PC-3 (cell line): ENCODE measurements at regions not wholly inside any gene's neighbourhood (a gene's known extent, or its start where the extent isn't known, plus 50 kb on each side); places are given as distances from the start of the nearest gene placed in this dataset.

Source experiments
- ATAC-seq: fragments of 200-7000 bp; cut with Tn5 transposase; 2 replicates; pipeline ENCODE4 v1.9.1; 2020; ENCODE audit warnings: mild to moderate bottlenecking, moderate library complexity
- BruUV-seq: library from RNA; stranded (reverse); fragments of 400-500 nt; replicated peaks from 2 replicates; lab custom pipeline; 2021; lab: Mats Ljungman, UMichigan
- CTCF ChIA-PET: fragments of 300-600 bp; sonication (Branson Sonifier 250); formaldehyde crosslinking; loops from one replicate; lab custom pipeline; 2022; ENCODE audit warnings: antibody characterized with exemption; lab: Charles Lee
- POLR2A ChIA-PET: fragments of 300-600 bp; sonication (Branson Sonifier 250); formaldehyde crosslinking; loops from one replicate; lab custom pipeline; 2022; ENCODE audit warnings: antibody characterized with exemption; ENCODE audit not compliant: unreplicated experiment; lab: Charles Lee
- DNase-seq: peaks from one replicate; pipeline ENCODE4 v3.0.0-alpha.2; 2015
- H2AFZ ChIP-seq: fragments of 300-600 bp; sonication (generic); 2 replicates; pipeline ENCODE4 v1.6.0; 2016; ENCODE audit warnings: antibody characterized with exemption, low read length
- H3F3A ChIP-seq: fragments of 300-600 bp; sonication (generic); one replicate; pipeline ENCODE4 v1.6.0; 2017; ENCODE audit warnings: antibody characterized with exemption, low read length, control low read depth, mild to moderate bottlenecking; ENCODE audit not compliant: unreplicated experiment
- H3K27ac ChIP-seq: fragments of 300-600 bp; sonication (generic); 2 replicates; pipeline ENCODE4 v1.5.1; 2016; ENCODE audit warnings: mild to moderate bottlenecking, low read length
- H3K27me3 ChIP-seq: fragments of 300-600 bp; sonication (generic); 2 replicates; pipeline ENCODE4 v1.6.1; 2016; ENCODE audit warnings: low read length, mixed read lengths
- H3K36me3 ChIP-seq: fragments of 300-600 bp; sonication (generic); 2 replicates; pipeline ENCODE4 v1.6.1; 2016; ENCODE audit warnings: low read depth, mixed run types, low read length, mixed read lengths
- H3K4me1 ChIP-seq: fragments of 300-600 bp; sonication (generic); 2 replicates; pipeline ENCODE4 v1.5.1; 2016; ENCODE audit warnings: low read length; ENCODE audit not compliant: insufficient read depth
- H3K4me2 ChIP-seq: fragments of 300-600 bp; sonication (generic); 2 replicates; pipeline ENCODE4 v1.6.0; 2016; ENCODE audit warnings: low read length
- H3K4me3 ChIP-seq: fragments of 300-600 bp; sonication (generic); 2 replicates; pipeline ENCODE4 v1.5.1; 2016; ENCODE audit warnings: mild to moderate bottlenecking, low read length, mixed read lengths
- H3K79me2 ChIP-seq: fragments of 300-600 bp; sonication (generic); 2 replicates; pipeline ENCODE4 v1.6.1; 2017; ENCODE audit warnings: low read length, mixed read lengths
- H3K9ac ChIP-seq: fragments of 300-600 bp; sonication (generic); 2 replicates; pipeline ENCODE4 v1.6.0; 2016; ENCODE audit warnings: mild to moderate bottlenecking, low read length
- H3K9me2 ChIP-seq: fragments of 300-600 bp; sonication (generic); replicated peaks from 2 replicates; pipeline ENCODE4 v1.6.1; 2016; ENCODE audit warnings: mixed run types, low read length, mixed read lengths
- H3K9me3 ChIP-seq: fragments of 300-600 bp; sonication (generic); 2 replicates; pipeline ENCODE4 v1.6.1; 2016; ENCODE audit warnings: low read length, mixed read lengths
- H4K20me1 ChIP-seq: fragments of 300-600 bp; sonication (generic); 2 replicates; pipeline ENCODE4 v1.6.1; 2016; ENCODE audit warnings: low read length, mixed read lengths
- EZH2 ChIP-seq: fragments of 300-600 bp; sonication (generic); IDR thresholded peaks from one replicate; pipeline ENCODE4 v1.6.1; 2017; ENCODE audit warnings: antibody characterized with exemption, mild to moderate bottlenecking, low read length; ENCODE audit not compliant: unreplicated experiment
- EZH2phosphoT487 ChIP-seq: fragments of 300-600 bp; sonication (generic); IDR thresholded peaks from 2 replicates; pipeline ENCODE4 v1.6.1; 2018; ENCODE audit warnings: mild to moderate bottlenecking, antibody characterized with exemption, low read length, borderline replicate concordance
- intact Hi-C: fragments of 100-400 bp; cut with micrococcal nuclease; formaldehyde crosslinking; loops from 2 replicates; pipeline ENCODE4 v1.9.0; 2023
- TF ChIP-seq, protein P1 (sequence below): fragments of 300-600 bp; sonication (generic); conservative IDR thresholded peaks from 2 replicates; pipeline ENCODE4 v1.5.1; 2017; ENCODE audit warnings: antibody characterized with exemption, low read depth, mild to moderate bottlenecking, low read length

DNA sequence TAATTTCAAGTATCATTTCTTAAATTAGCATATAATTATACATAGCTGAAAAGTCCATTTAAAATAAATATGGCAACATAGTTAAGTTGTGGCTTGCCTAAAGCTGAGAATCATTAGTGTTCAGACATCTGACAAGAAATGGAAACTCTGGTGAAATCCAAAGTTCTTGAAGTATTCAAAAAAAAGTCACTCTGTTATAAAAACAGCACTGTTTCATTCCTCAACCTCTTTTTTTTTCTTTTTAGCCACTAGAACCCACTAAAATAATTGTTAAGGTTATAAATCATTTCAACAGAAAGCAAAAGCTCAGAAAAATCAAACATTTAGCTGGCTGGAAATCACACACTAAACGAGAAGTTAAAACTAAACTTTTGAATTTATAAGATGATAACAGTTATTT, 476.7 kb downstream of the LTN1 start:
- CTCF ChIA-PET = no interaction called here

DNA sequence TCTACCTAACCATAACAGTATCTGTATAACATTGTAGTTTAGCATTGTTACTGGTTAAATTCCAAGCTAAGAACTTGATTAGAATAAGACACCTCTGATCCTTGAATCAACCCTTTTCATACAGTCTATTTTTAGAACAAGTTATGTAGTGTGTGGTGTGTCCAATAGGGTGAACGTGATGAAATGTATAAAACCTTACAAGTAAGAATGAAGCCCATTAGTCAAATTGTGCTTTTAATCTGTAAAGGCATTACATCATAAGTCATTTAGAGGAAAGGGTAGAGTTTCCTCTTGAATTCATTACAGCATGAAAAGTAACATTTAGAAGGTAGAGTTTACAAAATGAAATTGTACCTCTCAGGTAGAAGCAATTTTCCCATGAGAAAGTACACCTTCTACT, 479.2 kb downstream of the LTN1 start:
- no peak for ATAC-seq
- Histone ChIP-seq H3K79me2 (no peaks in the 10 kb centered on the region), H2AFZ (no peak overlapping the region), H3K27me3 (no peaks in the 10 kb centered on the region), H3K4me2 (no peak overlapping the region), H3K9ac (no peak overlapping the region), H3K27ac (no peak overlapping the region), H3K9me2 (no peaks in the 10 kb centered on the region), H3K36me3 (no peaks in the 10 kb centered on the region), H4K20me1 (no peaks in the 10 kb centered on the region), H3F3A (no peaks in the 10 kb centered on the region), H3K9me3 (no peaks in the 10 kb centered on the region), H3K4me1 (peaks cover 7% of the 10 kb centered on the region), H3K4me3 (no peak overlapping the region)
- POLR2A ChIA-PET = no interaction called here
- intact Hi-C loops = no loop called here
- BruUV-seq = no TSS peak
- no peak for DNase-seq
- CTCF ChIA-PET = no interaction called here
- TF ChIP-seq EZH2 (no peak), EZH2phosphoT487 (no peak)
- TF ChIP-seq, protein P1, sequence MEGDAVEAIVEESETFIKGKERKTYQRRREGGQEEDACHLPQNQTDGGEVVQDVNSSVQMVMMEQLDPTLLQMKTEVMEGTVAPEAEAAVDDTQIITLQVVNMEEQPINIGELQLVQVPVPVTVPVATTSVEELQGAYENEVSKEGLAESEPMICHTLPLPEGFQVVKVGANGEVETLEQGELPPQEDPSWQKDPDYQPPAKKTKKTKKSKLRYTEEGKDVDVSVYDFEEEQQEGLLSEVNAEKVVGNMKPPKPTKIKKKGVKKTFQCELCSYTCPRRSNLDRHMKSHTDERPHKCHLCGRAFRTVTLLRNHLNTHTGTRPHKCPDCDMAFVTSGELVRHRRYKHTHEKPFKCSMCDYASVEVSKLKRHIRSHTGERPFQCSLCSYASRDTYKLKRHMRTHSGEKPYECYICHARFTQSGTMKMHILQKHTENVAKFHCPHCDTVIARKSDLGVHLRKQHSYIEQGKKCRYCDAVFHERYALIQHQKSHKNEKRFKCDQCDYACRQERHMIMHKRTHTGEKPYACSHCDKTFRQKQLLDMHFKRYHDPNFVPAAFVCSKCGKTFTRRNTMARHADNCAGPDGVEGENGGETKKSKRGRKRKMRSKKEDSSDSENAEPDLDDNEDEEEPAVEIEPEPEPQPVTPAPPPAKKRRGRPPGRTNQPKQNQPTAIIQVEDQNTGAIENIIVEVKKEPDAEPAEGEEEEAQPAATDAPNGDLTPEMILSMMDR = no peak

More for the DNA sequence above, 476.7 kb downstream of the LTN1 start:
- H3K9me3 ChIP-seq = no peaks in the 10 kb centered on the region
- H3K4me1 ChIP-seq = peaks cover 12% of the 10 kb centered on the region
- no peaks in the 10 kb centered on the region for H3K36me3 ChIP-seq
- H3K27ac ChIP-seq = no peak overlapping the region
- no peak overlapping the region for H3K9ac ChIP-seq
- intact Hi-C loops = loop anchor here (5.0 kb wide), 1 partner anchor 164 kb away; no protein-coding TSS in a partner anchor
- no peak overlapping the region for H2AFZ ChIP-seq
- H3K27me3 ChIP-seq = no peaks in the 10 kb centered on the region
- no peak for TF ChIP-seq EZH2phosphoT487
- TF ChIP-seq, protein P1 = no peak
- no peak for TF ChIP-seq EZH2
- POLR2A ChIA-PET = interaction anchor here (0.7 kb wide), 1 partner anchor 34 kb away, joined by 5 read pairs; no protein-coding TSS in a partner anchor
- no peak for DNase-seq
- H3K4me2 ChIP-seq = no peak overlapping the region
- H4K20me1 ChIP-seq = no peaks in the 10 kb centered on the region
- no peaks in the 10 kb centered on the region for H3K79me2 ChIP-seq
- H3K4me3 ChIP-seq = no peak overlapping the region
- no peaks in the 10 kb centered on the region for H3F3A ChIP-seq
- BruUV-seq = no TSS peak
- H3K9me2 ChIP-seq = no peaks in the 10 kb centered on the region
- ATAC-seq = no peak

DNA sequence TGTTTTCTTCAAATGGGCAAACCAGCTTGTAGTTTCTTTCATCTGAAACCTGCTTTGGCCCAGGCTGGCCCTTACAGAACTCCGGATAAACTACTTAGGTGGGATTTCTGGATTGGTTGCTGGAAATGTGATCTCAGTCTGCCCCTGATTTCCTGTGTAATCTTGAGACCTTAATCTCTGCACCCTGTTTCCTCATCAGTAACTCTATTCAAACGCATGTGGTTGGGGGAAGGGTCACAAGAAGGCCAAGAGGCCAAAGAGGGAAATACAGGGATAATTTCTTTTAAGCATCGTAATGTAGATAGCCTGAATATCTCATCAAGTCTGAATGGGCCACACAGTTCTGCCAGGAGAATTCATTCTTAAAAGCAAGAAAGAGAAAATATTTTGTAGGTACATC, 483.6 kb downstream of the LTN1 start:
- Histone ChIP-seq H3K9ac (no peak overlapping the region), H3K27me3 (no peaks in the 10 kb centered on the region), H3K79me2 (no peaks in the 10 kb centered on the region), H3K9me2 (no peaks in the 10 kb centered on the region), H4K20me1 (no peaks in the 10 kb centered on the region), H3K9me3 (peaks cover 5% of the 10 kb centered on the region; the same call in 1 of the 2 replicates), H3F3A (no peaks in the 10 kb centered on the region), H3K27ac (no peak overlapping the region), H3K4me3 (no peak overlapping the region), H3K4me2 (no peak overlapping the region), H3K36me3 (no peaks in the 10 kb centered on the region), H3K4me1 (no peaks in the 10 kb centered on the region; the same call in 1 of the 2 replicates), H2AFZ (no peak overlapping the region)
- no peak for ATAC-seq
- ChIA-PET CTCF (no interaction called here), POLR2A (no interaction called here)
- no peak for DNase-seq
- no peak for TF ChIP-seq EZH2phosphoT487
- TF ChIP-seq, protein P1 = no peak
- no peak for TF ChIP-seq EZH2
- intact Hi-C loops = no loop called here
- BruUV-seq = no TSS peak
